ENCODE measurements at regions not wholly inside any gene's neighbourhood (a gene's known extent, or its start where the extent isn't known, plus 50 kb on each side); places are given as distances from the start of the nearest gene placed in this dataset.

GRCh38 chr14:22417914-22418313, 171.1 kb downstream of the DAD1 start:
- CTCF ChIA-PET = interaction anchor here (0.9 kb wide), 1 partner anchor 80 kb away, joined by 3 read pairs; no protein-coding TSS in a partner anchor
- no peak for TF ChIP-seq CTCF (conservative IDR thresholded peaks at IDR 0.05; ENCODE audit: low read depth)
- H3K27ac ChIP-seq = no peak overlapping the region
- POLR2A ChIA-PET (ENCODE audit: low non-redundant PET) = no interaction called here
- no peak for DNase-seq (ENCODE audit: low spot score)

- DNase-seq (ENCODE audit: low spot score) = no peak
- no peak overlapping the region for H3K27ac ChIP-seq
- ChIA-PET CTCF (no interaction called here), POLR2A (ENCODE audit: low non-redundant PET) (no interaction called here)
- no peak for TF ChIP-seq CTCF (conservative IDR thresholded peaks at IDR 0.05; ENCODE audit: low read depth)
Measured at GRCh38 chr14:22416193-22416592, 172.8 kb downstream of the DAD1 start.

- no peak for DNase-seq (ENCODE audit: low spot score)
- TF ChIP-seq CTCF (conservative IDR thresholded peaks at IDR 0.05; ENCODE audit: low read depth) = no peak
- H3K27ac ChIP-seq = no peak overlapping the region
- POLR2A ChIA-PET (ENCODE audit: low non-redundant PET) = no interaction called here
- CTCF ChIA-PET = no interaction called here
Measured at GRCh38 chr14:22415605-22415959, 173.4 kb downstream of the DAD1 start.

GRCh38 chr14:22414876-22415604, 174.0 kb downstream of the DAD1 start:
- no peak overlapping the region for H3K27ac ChIP-seq
- ChIA-PET POLR2A (ENCODE audit: low non-redundant PET) (no interaction called here), CTCF (no interaction called here)
- no peak for DNase-seq (ENCODE audit: low spot score)
- no peak for TF ChIP-seq CTCF (conservative IDR thresholded peaks at IDR 0.05; ENCODE audit: low read depth)

GRCh38 chr14:22412926-22413411, 176.1 kb downstream of the DAD1 start:
- H3K27ac ChIP-seq = no peak overlapping the region
- DNase-seq (ENCODE audit: low spot score) = no peak
- TF ChIP-seq CTCF (conservative IDR thresholded peaks at IDR 0.05; ENCODE audit: low read depth) = no peak
- ChIA-PET POLR2A (ENCODE audit: low non-redundant PET) (no interaction called here), CTCF (no interaction called here)

GRCh38 chr14:22411398-22412055, 177.5 kb downstream of the DAD1 start:
- TF ChIP-seq CTCF (conservative IDR thresholded peaks at IDR 0.05; ENCODE audit: low read depth) = no peak
- CTCF ChIA-PET = interaction anchor here (0.6 kb wide), 1 partner anchor 86 kb away, joined by 3 read pairs; no protein-coding TSS in a partner anchor
- DNase-seq (ENCODE audit: low spot score) = no peak
- POLR2A ChIA-PET (ENCODE audit: low non-redundant PET) = no interaction called here
- H3K27ac ChIP-seq = no peak overlapping the region
